ENCODE measurements at regions not wholly inside any gene's neighbourhood (a gene's known extent, or its start where the extent isn't known, plus 50 kb on each side); places are given as distances from the start of the nearest gene placed in this dataset.

DNA sequence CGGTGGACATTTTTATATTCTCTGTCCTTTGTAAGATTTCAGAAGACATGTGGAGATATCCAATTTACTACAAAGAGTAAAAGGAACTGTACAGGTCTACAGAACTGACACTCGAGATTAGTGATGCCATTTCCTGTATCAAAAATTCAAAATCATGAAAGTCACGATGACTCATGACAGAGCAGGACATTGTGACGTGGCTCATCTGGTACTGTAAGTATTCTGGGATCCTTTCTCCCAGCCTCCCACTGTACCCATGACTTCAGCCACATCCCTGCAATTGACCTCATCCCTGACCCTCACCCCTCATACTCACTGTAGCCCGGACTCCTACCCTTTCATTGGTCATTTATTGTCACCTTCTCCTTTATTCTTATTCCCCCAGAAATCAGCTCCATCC lies 736.5 kb downstream of the EPHA4 start:
- no peak for TF ChIP-seq CTCF (IDR thresholded peaks at IDR 0.05; ENCODE audit: control insufficient read depth, extremely low read depth, insufficient read depth)
- H3K4me3 ChIP-seq (ENCODE audit: low read depth, low read length), result no peak overlapping the region
- DNase-seq (ENCODE audit: low read depth), result no peak

DNA sequence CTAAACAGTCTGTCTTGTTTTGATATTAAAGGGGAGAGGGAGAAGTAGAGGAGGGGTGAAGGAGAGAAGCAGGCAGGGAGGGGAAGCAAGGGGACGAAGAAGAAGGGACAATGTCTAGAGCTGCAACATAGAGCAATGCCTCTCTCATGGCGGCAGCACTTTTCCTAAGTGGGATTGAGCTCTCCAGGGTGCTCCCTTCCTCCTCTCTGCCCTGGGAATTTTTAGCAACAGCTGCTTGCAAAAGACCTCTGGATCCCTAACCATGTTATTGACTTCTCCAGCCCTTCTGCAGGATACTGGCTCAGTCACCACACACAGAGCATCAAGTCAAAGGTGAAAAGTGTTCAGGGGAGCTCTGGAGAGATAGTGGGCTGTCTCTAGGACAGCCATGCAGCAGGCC lies 734.9 kb downstream of the EPHA4 start:
- no peak for DNase-seq (ENCODE audit: low read depth)
- no peak overlapping the region for H3K4me3 ChIP-seq (ENCODE audit: low read depth, low read length)
- TF ChIP-seq CTCF (IDR thresholded peaks at IDR 0.05; ENCODE audit: control insufficient read depth, extremely low read depth, insufficient read depth), result no peak

DNA sequence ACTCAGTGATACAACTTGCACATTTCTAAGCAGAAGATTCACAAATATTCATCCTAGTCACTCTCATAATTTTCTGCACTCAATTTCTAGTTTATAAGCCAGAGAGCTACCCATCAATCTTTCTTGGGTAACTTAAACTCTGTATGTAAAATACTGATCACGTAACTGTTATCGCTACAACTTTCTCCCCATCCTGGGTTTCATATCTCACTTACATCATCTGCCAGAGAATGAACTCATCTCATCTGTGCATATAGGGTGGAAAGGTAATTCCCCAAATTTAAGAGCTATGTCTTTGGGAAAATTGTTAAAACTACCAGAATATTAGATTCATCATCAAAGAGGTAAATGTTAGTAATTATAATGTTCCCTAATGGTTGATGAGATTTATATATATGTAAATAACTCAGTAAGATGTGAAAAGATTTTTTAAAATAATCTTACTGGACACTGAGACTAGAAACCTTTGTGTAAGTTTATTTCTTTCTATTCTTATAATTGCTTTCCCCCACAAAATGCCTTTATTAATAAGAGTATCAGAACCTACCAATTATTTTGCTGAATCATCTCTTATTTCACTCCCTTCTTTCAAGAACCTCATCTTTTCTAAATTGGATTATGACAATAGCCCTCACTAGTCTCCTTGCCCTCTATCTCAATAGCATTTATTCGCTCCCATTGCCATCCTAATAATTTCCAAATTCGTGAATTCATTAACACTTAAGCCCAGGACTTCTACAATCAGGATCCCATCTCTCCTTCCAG lies 729.0 kb downstream of the EPHA4 start:
- H3K4me3 ChIP-seq (ENCODE audit: low read depth, low read length), result no peak overlapping the region
- TF ChIP-seq CTCF (IDR thresholded peaks at IDR 0.05; ENCODE audit: control insufficient read depth, extremely low read depth, insufficient read depth), result no peak
- DNase-seq (ENCODE audit: low read depth), result no peak

DNA sequence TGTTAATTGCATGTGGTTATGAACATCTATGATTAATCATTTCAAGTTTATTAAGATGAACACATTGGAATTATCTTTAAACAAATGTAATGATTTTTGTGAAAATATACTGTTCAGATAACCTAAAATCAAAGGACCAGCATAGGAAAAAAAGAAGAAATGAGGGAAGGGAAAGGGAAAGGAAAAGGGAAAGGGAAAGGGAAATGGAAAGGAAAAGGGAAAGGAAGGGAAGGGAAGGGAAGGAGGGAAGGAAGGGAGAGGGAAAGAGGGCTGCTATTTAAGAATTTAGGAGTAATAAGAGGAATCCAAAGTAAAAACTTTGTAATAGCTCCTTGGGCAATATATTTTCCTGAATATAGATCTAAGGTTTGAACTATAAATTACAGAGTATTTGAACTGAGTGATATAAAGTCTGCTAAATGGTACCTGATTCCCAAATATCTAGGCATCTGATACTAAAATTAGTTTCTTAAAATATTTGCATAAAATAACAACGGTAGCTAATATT lies 726.3 kb downstream of the EPHA4 start:
- no peak for TF ChIP-seq CTCF (IDR thresholded peaks at IDR 0.05; ENCODE audit: control insufficient read depth, extremely low read depth, insufficient read depth)
- no peak overlapping the region for H3K4me3 ChIP-seq (ENCODE audit: low read depth, low read length)

GRCh38 chr2:220847006-220847405 lies 725.1 kb downstream of the EPHA4 start:
- DNase-seq (ENCODE audit: low read depth), result no peak
- H3K4me3 ChIP-seq (ENCODE audit: low read depth, low read length), result no peak overlapping the region
- no peak for TF ChIP-seq CTCF (IDR thresholded peaks at IDR 0.05; ENCODE audit: control insufficient read depth, extremely low read depth, insufficient read depth)

More for the DNA sequence above, 726.3 kb downstream of the EPHA4 start:
- DNase-seq (ENCODE audit: low read depth), result no peak

- no peak overlapping the region for H3K4me3 ChIP-seq (ENCODE audit: low read depth, low read length)
- no peak for TF ChIP-seq CTCF (IDR thresholded peaks at IDR 0.05; ENCODE audit: control insufficient read depth, extremely low read depth, insufficient read depth)
- no peak for DNase-seq (ENCODE audit: low read depth)
These were observed 724.5 kb downstream of the EPHA4 start for GRCh38 chr2:220847589-220847988.

- no peak for DNase-seq (ENCODE audit: low read depth)
- H3K4me3 ChIP-seq (ENCODE audit: low read depth, low read length), result no peak overlapping the region
- no peak for TF ChIP-seq CTCF (IDR thresholded peaks at IDR 0.05; ENCODE audit: control insufficient read depth, extremely low read depth, insufficient read depth)
These were observed 722.7 kb downstream of the EPHA4 start for GRCh38 chr2:220849433-220849832.

Data from LNCaP clone FGC (cell line).